Amygdala (tissue), 56 donors: ENCODE measurements at regions not wholly inside any gene's neighbourhood (a gene's known extent, or its start where the extent isn't known, plus 50 kb on each side); places are given as distances from the start of the nearest gene placed in this dataset.
"Not testable (repeated sequence)": the region's sequence is repeated elsewhere in the genome, so short reads cannot be mapped to it uniquely, and the experiment has no call there.

Experiments
- DNase-seq, 56 donors: peaks; one replicate each; lab custom pipeline; 2025; lab: John Stamatoyannopoulos, UW

GRCh38 chr10:8304861-8305260 lies 250.4 kb downstream of the GATA3 start:
- no peak for DNase-seq

DNA sequence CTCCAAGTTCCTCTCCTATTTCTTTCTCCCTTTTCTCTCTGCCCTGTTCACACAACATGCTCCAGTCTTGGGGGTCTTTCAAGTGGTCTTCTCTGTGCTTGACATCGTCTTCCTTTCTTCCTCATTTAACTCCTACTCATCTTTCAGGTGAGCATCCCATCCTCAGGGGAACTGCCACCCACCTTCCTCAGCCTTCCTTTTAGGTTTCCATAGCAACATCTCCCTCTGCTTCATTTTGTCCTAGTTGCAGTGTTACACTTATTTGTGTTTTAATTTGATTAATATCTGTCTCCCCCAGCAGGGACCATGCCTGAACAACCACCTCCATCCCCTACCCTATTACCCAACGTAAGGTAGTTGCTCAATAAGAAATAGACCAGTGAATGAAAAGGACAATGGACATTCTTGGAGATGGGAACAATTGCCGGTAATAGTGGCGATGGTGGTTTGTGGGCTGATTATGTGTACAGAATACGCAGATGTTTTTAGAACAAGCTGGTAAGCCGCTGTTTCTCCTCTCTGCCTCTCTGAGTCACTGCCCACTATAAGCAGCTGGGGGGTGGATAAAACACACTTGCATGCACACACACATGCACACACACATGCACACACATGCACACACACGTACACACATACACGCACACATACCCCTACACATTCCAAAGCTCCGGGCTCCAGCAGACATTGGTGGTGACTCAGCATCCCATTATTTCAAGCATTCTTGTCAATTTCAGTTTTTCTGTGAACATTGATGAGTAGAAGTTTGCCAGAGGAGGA lies 251.6 kb downstream of the GATA3 start:
- peak in 2 of 56 donors; percentile 2 to 5 for DNase-seq

- no peak for DNase-seq
Observed at GRCh38 chr10:8306685-8307364, 252.3 kb downstream of the GATA3 start.

DNA sequence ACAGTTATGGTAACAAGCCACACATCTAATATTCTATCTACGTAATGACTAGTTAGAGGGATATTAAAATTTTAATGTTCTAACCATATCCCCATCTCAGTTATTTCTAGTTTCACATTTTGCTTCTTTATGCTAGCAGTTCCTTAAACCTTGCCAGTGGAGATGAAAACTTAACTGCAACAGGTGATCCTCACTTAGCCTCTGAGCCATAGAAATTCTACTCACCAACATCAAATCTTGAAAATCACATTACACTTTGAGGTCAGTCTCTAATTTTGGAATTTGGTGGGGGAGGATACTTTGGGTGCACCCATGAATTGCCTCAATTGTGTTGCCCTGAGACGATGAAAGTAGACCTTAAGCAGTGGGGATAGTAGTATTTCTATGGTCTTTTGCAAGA lies 256.4 kb downstream of the GATA3 start:
- DNase-seq: no peak

GRCh38 chr10:8311526-8312070 lies 257.1 kb downstream of the GATA3 start:
- no peak for DNase-seq

- DNase-seq: no peak
Observed at GRCh38 chr10:8312079-8312478, 257.6 kb downstream of the GATA3 start.

DNA sequence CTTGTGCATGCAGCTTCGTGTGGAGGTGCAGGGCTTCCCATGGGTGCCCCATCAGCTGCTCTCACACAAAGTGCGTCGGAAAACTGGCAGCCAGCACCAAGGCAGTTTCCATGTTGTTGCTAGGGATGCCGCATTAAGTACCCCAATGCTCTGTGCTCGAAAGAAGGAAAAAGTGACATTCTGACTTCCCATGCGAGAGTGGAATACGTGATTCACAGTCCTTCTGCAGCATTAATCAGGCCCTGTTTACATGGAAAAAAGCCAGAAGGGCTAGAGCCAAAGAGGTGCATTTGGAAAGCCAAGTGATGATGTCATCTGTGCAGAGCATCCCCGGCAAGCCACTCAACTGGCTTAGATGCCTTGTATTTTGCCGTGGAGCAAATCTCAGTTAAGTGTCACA lies 258.3 kb downstream of the GATA3 start:
- DNase-seq: no peak

GRCh38 chr10:8314486-8314885 lies 260.0 kb downstream of the GATA3 start:
- DNase-seq: no peak

DNA sequence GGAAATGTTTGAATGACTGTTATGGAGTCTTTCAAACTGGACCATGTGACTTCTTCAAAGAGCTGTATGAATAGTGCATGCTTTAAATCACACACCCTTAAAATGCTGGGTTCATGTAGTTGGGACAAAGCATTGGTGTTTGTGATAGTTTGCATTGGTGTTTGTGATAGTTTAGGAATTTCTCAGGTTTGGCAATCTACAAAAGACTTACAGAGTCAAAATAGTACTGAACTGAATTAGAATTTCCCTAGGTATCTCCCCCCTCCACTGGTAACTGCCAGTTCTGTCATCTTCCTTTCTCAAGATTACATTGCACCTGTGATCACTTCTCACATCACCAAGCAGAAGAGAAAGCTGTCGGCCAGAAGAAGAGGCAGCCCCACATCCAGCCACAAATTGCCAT lies 261.1 kb downstream of the GATA3 start:
- DNase-seq: no peak

GRCh38 chr10:8316284-8316683 lies 261.8 kb downstream of the GATA3 start:
- no peak for DNase-seq

- not testable (repeated sequence) for DNase-seq
Observed at GRCh38 chr10:8318429-8318828, 263.9 kb downstream of the GATA3 start.

DNA sequence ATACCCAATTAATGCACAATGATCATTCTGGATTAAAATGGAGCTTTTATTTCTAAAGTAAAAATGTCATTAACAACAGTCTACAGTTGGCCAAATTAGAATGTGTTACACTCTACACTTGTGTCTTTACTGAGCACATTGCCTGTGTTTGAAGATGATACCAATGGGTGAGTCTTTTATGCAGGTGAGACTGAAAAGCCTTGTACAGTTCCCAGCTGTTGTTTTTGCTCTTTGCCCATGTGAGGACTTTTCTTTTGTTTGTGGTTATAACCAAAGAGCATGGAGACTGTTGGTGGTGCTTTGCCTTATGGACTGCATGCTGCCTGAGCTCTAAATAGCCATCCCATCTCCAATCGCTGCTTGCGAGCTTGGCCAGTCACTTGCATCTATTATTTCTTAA lies 264.5 kb downstream of the GATA3 start:
- DNase-seq: no peak

DNA sequence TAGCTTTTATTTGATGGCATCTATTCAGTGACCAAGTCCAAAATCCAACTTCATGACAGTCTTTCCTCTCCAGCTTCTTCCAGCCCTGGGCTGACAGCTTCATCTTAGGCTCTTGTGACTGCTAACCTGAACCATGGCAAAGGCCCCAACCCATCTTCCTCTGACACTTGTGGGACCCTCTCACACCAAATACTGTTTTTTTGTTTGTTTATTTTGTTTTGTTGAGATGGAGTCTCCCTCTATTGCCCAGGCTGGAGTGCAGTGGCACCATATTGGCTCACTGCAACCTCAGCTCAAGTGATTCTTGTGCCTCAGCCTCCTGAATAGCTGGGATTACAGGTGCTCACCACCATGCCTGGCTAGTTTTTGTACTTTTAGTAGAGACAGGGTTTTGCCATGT lies 265.2 kb downstream of the GATA3 start:
- DNase-seq: no peak

- no peak for DNase-seq
Observed at GRCh38 chr10:8321990-8322389, 267.5 kb downstream of the GATA3 start.

DNA sequence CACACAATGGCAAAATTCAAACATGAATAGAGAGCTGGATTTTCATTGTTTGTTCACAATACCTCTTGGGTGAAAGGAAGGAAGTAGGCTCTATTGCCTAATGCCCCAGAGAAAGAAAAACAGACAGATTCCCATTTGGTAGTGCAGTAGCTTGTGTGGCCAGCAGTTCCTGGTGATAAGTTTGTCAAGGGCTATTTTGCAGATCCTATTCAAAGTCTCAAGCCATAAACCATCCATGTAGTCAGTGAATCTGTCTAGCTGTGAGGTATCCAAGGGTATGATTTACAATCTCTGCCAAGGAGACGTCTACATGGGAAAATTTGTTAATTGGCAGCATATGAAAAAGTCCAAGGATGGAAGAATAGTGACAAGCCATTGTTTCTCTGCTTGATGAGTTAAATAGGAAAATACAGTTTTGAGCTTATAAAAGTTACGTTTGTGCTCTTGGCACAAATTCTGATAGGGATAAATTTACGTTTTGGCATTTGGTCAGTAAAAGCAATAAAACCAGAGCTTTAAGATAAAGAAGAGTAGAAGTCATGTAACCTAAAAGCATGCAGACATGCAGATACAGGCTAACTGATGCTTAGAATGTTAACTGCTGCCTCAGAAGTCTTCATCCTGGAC lies 269.1 kb downstream of the GATA3 start:
- DNase-seq: no peak

DNA sequence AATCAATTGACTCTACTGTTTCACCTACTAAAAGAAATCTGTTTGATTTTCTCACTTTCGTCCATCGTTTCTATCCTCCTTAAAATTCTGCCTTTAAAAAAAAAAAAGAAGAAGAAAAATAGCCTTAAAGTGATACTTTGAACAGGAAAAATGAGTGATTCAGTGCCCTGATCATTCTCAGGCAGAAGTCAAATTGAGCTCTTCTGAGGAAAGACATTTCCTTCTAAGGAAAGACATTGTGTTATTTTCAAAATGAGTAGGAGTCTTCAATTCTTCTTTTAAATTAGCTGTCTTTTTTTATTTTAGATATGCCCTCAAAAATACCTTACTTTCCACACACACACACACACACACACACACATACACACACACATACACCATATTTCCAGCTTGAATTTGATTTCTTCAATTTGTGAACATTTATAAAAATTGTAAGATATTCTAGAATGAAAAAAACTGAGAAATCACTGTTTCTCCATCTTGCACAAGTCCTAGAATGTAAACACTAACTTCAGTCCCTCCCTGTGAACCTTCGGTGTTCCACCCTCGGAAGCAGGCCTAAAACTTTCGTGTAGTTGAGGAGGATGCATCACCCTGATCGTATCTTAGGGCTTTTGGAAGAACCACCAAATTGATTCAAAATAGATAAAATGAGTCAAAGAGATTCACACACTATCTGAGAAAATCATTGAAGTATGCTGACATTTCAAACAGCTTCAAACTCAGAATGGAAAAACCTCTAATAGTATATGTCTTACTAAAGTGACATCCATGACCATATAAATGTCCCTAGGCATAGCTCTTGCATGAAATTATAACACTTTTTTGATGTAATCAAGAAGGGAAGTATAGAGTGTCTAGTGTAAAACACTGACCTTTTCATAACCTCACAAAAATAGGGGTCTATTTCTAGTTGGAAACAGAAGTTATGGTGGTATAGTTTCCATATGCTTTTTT lies 270.8 kb downstream of the GATA3 start:
- DNase-seq: no peak

DNA sequence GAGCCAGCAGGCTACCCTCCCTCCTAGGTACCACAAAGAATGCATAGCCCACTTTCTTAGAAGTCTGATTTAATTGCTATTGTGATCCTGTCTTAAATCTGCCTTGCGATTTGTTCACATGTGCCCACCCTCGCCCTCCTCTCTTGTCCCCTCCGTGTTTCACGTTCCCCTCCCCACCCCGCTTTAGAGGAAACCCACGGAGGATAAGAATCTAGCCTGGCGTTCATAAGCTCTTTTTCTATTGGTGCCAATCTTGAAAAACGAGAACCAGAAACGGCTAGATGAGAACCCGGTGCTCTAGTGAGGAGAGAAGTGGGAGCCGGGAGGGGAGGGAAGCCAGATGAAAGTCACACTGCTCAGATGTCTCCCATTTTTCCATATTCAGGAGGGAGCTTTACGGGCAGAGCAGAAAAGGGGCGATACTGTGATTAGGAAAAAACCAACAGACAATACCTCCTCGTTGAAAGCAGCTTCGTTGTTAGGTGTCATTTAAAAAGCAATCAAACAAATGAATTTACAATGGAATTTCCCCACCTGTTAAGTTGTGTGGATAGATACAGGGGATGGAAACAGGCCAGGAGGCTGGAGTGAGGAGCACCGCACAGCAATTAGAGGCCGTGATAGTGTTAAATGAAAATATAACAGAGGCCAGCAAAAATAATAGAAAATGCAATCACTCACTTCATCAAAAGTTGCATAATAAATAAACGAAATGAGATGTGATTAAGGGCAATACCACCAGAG lies 272.1 kb downstream of the GATA3 start:
- no peak for DNase-seq

GRCh38 chr10:8327140-8327423 lies 272.6 kb downstream of the GATA3 start:
- no peak for DNase-seq

- no peak for DNase-seq
Observed at GRCh38 chr10:8331387-8331786, 276.9 kb downstream of the GATA3 start.
